ENCODE measurements at regions not wholly inside any gene's neighbourhood (a gene's known extent, or its start where the extent isn't known, plus 50 kb on each side); places are given as distances from the start of the nearest gene placed in this dataset.

- H3K9me3 ChIP-seq: no peaks in the 10 kb centered on the region
- no peaks in the 10 kb centered on the region for H3K36me3 ChIP-seq
- no peak for TF ChIP-seq CTCF (IDR thresholded peaks at IDR 0.05)
- FAIRE-seq (no peak), DNase-seq (no peak), ATAC-seq (no peak)
- H3K27ac ChIP-seq: no peak overlapping the region
- H3K4me1 ChIP-seq: no peaks in the 10 kb centered on the region
- intact Hi-C loops (cut with DNase I): no loop called here
- H3K4me3 ChIP-seq: no peak overlapping the region
- WGBS, 2 donors: 61 to 66% methylated on average over 1 of the region's 1 CpG
- H3K27me3 ChIP-seq: no peaks in the 10 kb centered on the region
These were observed 118.3 kb downstream of the LRIG3 start for GRCh38 chr12:58801986-58802385.

GRCh38 chr12:58803908-58804307 is 116.4 kb downstream of the LRIG3 start:
- no peak overlapping the region for H3K27ac ChIP-seq
- no peaks in the 10 kb centered on the region for H3K4me1 ChIP-seq
- no peaks in the 10 kb centered on the region for H3K36me3 ChIP-seq
- no peak for DNase-seq
- ATAC-seq: peak in 3 of 4 donors; percentile 19 to 58 (median 35)
- no peak overlapping the region for H3K4me3 ChIP-seq
- 83 to 95% methylated on average over 2 of the region's 2 CpGs for WGBS, 2 donors
- H3K9me3 ChIP-seq: no peaks in the 10 kb centered on the region
- no peak for TF ChIP-seq CTCF (IDR thresholded peaks at IDR 0.05)
- no peak for FAIRE-seq
- intact Hi-C loops (cut with DNase I): no loop called here
- no peaks in the 10 kb centered on the region for H3K27me3 ChIP-seq

- no peaks in the 10 kb centered on the region for H3K4me1 ChIP-seq
- FAIRE-seq (no peak), DNase-seq (no peak), ATAC-seq (no peak)
- no peaks in the 10 kb centered on the region for H3K36me3 ChIP-seq
- H3K27ac ChIP-seq: no peak overlapping the region
- 55 to 72% methylated on average over 2 of the region's 2 CpGs for WGBS, 2 donors
- peak in 2 of 4 donors; percentile 7 to 10 for TF ChIP-seq CTCF (IDR thresholded peaks at IDR 0.05)
- intact Hi-C loops (cut with DNase I): no loop called here
- no peak overlapping the region for H3K4me3 ChIP-seq
- no peaks in the 10 kb centered on the region for H3K9me3 ChIP-seq
- H3K27me3 ChIP-seq: no peaks in the 10 kb centered on the region
These were observed 115.6 kb downstream of the LRIG3 start for GRCh38 chr12:58804749-58805148.

- FAIRE-seq (no peak), ATAC-seq (no peak), DNase-seq (no peak)
- Histone ChIP-seq H3K27me3 (no peaks in the 10 kb centered on the region), H3K4me3 (no peak overlapping the region), H3K9me3 (no peaks in the 10 kb centered on the region), H3K36me3 (no peaks in the 10 kb centered on the region), H3K4me1 (no peaks in the 10 kb centered on the region), H3K27ac (no peak overlapping the region)
- WGBS, 2 donors: 83 to 86% methylated on average over 4 of the region's 4 CpGs
- TF ChIP-seq CTCF (IDR thresholded peaks at IDR 0.05): no peak
- intact Hi-C loops (cut with DNase I): no loop called here
These were observed 111.2 kb downstream of the LRIG3 start for GRCh38 chr12:58809064-58809607.

- Histone ChIP-seq H3K36me3 (no peaks in the 10 kb centered on the region), H3K27ac (no peak overlapping the region), H3K4me1 (peaks cover 0 to 5% (median 0%) of the 10 kb centered on the region in 3 donors), H3K9me3 (no peaks in the 10 kb centered on the region), H3K27me3 (no peaks in the 10 kb centered on the region), H3K4me3 (no peak overlapping the region)
- no peak for TF ChIP-seq CTCF (IDR thresholded peaks at IDR 0.05)
- WGBS, 2 donors: 87 to 98% methylated on average over 2 of the region's 2 CpGs
- FAIRE-seq (no peak), DNase-seq (no peak), ATAC-seq (no peak)
- intact Hi-C loops (cut with DNase I): no loop called here
These were observed 109.0 kb downstream of the LRIG3 start for GRCh38 chr12:58811346-58811745.
